A549 (cell line): ENCODE measurements at regions not wholly inside any gene's neighbourhood (a gene's known extent, or its start where the extent isn't known, plus 50 kb on each side); places are given as distances from the start of the nearest gene placed in this dataset.

Experiments used
- ATAC-seq, 2 experiments: fragments of 200-7000 bp in 1 of 2; fragments of >200 bp in 1 of 2; cut with Nextera tagmentation in 1 of 2; cut with Tn5 transposase in 1 of 2; 3 replicates each; pipeline versions ENCODE4 v1.8.0 to v1.9.1; 2018 to 2020; ENCODE audit warnings: mild to moderate bottlenecking in 1 of 2, moderate library complexity in 1 of 2
- CTCF ChIA-PET: fragments of 300-600 bp; sonication (Branson Sonifier 250); formaldehyde crosslinking; extraction: SDS; loops from one replicate; lab custom pipeline; 2021; ENCODE audit warnings: antibody characterized with exemption, inconsistent platforms; lab: Yijun Ruan, JAX
- POLR2A ChIA-PET: fragments of 350-600 bp; formaldehyde crosslinking; extraction: SDS; loops from one replicate; lab custom pipeline; 2021; ENCODE audit warnings: antibody characterized with exemption, inconsistent platforms; lab: Yijun Ruan, JAX
- DNase-seq, 2 experiments: peaks; one replicate each; pipeline versions ENCODE4 v3.0.0 to v3.0.0-alpha.2; 2011 to 2016; ENCODE audit warnings: low read depth in 1 of 2, low spot score in 1 of 2
- FAIRE-seq: peaks from 2 replicates; lab custom pipeline; 2011; peaks lifted over from hg19 to GRCh38; lab: Jason Lieb, UNC
- H3K27ac ChIP-seq, 2 experiments: fragments of >200 bp; sonication (Bioruptor Twin); formaldehyde crosslinking; 3 replicates each; pipeline ENCODE4 v1.5.1; 2016 to 2017
- H3K4me1 ChIP-seq: fragments of >200 bp; sonication (Bioruptor Twin); formaldehyde crosslinking; 3 replicates; pipeline ENCODE4 v1.6.1; 2016
- H3K4me2 ChIP-seq: fragments of >200 bp; sonication (Bioruptor Twin); formaldehyde crosslinking; 3 replicates; pipeline ENCODE4 v1.6.1; 2016
- H3K4me3 ChIP-seq: fragments of >200 bp; sonication (Bioruptor Twin); formaldehyde crosslinking; 3 replicates; pipeline ENCODE4 v1.5.1; 2016
- H3K9me3 ChIP-seq: fragments of >200 bp; sonication (Bioruptor Twin); formaldehyde crosslinking; 3 replicates; pipeline ENCODE4 v1.6.1; 2016
- ATOH8 ChIP-seq: fragments of 250-450 bp; sonication (Bioruptor Pico); IDR thresholded peaks from 2 replicates; pipeline ENCODE4 v1.5.0; 2020; ENCODE audit warnings: low read depth, mild to moderate bottlenecking, moderate library complexity
- CBX2 ChIP-seq: fragments of 200-600 bp; sonication (generic); IDR thresholded peaks from 2 replicates; pipeline ENCODE4 v1.6.1; 2016; ENCODE audit warnings: low read depth, mild to moderate bottlenecking, borderline replicate concordance
- CBX8 ChIP-seq: fragments of 200-600 bp; sonication (generic); IDR thresholded peaks from 2 replicates; pipeline ENCODE4 v1.6.1; 2016
- CHD4 ChIP-seq: fragments of 200-600 bp; sonication (generic); IDR thresholded peaks from 2 replicates; pipeline ENCODE4 v1.6.1; 2016; ENCODE audit warnings: antibody characterized with exemption, mild to moderate bottlenecking, borderline replicate concordance
- EHF ChIP-seq: fragments of 250-450 bp; sonication (Bioruptor Pico); IDR thresholded peaks from 2 replicates; pipeline ENCODE4 v1.5.0; 2020; ENCODE audit warnings: mild to moderate bottlenecking
- EHMT2 ChIP-seq: fragments of 200-600 bp; sonication (generic); IDR thresholded peaks from 2 replicates; pipeline ENCODE4 v1.6.1; 2016; ENCODE audit warnings: antibody characterized with exemption, low read depth, mild to moderate bottlenecking, moderate library complexity
- FOXS1 ChIP-seq: fragments of 250-450 bp; sonication (Bioruptor Pico); IDR thresholded peaks from 2 replicates; pipeline ENCODE4 v1.5.0; 2020; ENCODE audit warnings: mild to moderate bottlenecking, moderate library complexity
- GATA3 ChIP-seq: IDR thresholded peaks from 2 replicates; pipeline ENCODE4 v1.6.1; 2012; ENCODE audit warnings: borderline replicate concordance
- HDAC2 ChIP-seq: fragments of 200-600 bp; sonication (generic); IDR thresholded peaks from 2 replicates; pipeline ENCODE4 v1.6.1; 2016
- HOXA7 ChIP-seq: fragments of 250-450 bp; sonication (Bioruptor Pico); IDR thresholded peaks from 2 replicates; pipeline ENCODE4 v1.5.0; 2020; ENCODE audit warnings: mild to moderate bottlenecking, moderate library complexity
- HOXB13 ChIP-seq: fragments of 250-450 bp; sonication (Bioruptor Pico); IDR thresholded peaks from 2 replicates; pipeline ENCODE4 v1.5.0; 2020; ENCODE audit warnings: low read depth, mild to moderate bottlenecking, moderate library complexity
- KDM1A ChIP-seq: fragments of 200-600 bp; sonication (generic); IDR thresholded peaks from 2 replicates; pipeline ENCODE4 v1.6.1; 2016; ENCODE audit warnings: low read depth, mild to moderate bottlenecking
- MAFK ChIP-seq: fragments of 450-650 bp; IDR thresholded peaks from 2 replicates; pipeline ENCODE4 v1.6.1; 2014; ENCODE audit not compliant: partially characterized antibody
- NPAS2 ChIP-seq: fragments of 250-450 bp; sonication (Bioruptor Pico); IDR thresholded peaks from 2 replicates; pipeline ENCODE4 v1.8.0; 2022; ENCODE audit warnings: mild to moderate bottlenecking, moderate library complexity, borderline replicate concordance
- PBX3 ChIP-seq: IDR thresholded peaks from 2 replicates; pipeline ENCODE4 v1.6.1; 2012
- PHF8 ChIP-seq: fragments of 200-600 bp; sonication (generic); IDR thresholded peaks from 2 replicates; pipeline ENCODE4 v1.6.1; 2016; ENCODE audit warnings: low read depth, mild to moderate bottlenecking, antibody characterized with exemption, moderate library complexity, borderline replicate concordance
- POLR2A ChIP-seq: IDR thresholded peaks from 2 replicates; pipeline ENCODE4 v1.6.1; 2012; ENCODE audit warnings: mild to moderate bottlenecking, low read length
- REST ChIP-seq: fragments of 200-600 bp; sonication (generic); IDR thresholded peaks from 2 replicates; pipeline ENCODE4 v1.6.1; 2016; ENCODE audit warnings: antibody characterized with exemption, mild to moderate bottlenecking, moderate library complexity
- SMC3 ChIP-seq: fragments of >200 bp; sonication (Bioruptor Twin); formaldehyde crosslinking; IDR thresholded peaks from 3 replicates; pipeline ENCODE4 v1.6.1; 2018; ENCODE audit warnings: inconsistent platforms
- TP53 ChIP-seq: fragments of 250-450 bp; sonication (Bioruptor Pico); IDR thresholded peaks from 2 replicates; pipeline ENCODE4 v1.5.0; 2021; ENCODE audit warnings: mild to moderate bottlenecking, moderate library complexity
- USF2 ChIP-seq: fragments of 450-650 bp; IDR thresholded peaks from 2 replicates; pipeline ENCODE4 v1.6.1; 2014; ENCODE audit warnings: antibody characterized with exemption
- WGBS: methylation state at CpG from one replicate; pipeline ENCODE4 v1.1.6; 2017; ENCODE audit errors: missing lambda C conversion rate; 5-methylcytosine and 5-hydroxymethylcytosine counted together

GRCh38 chr14:99077844-99078236 is 194.2 kb downstream of the BCL11B start:
- CTCF ChIA-PET = no interaction called here
- Histone ChIP-seq H3K9me3 (peaks cover 7% of the 10 kb centered on the region; the same call in 1 of the 3 replicates), H3K4me2 (no peak overlapping the region), H3K4me3 (no peak overlapping the region), H3K27ac (no peak overlapping the region), H3K4me1 (no peaks in the 10 kb centered on the region)
- FAIRE-seq (no peak), ATAC-seq (no peak), DNase-seq (no peak)
- POLR2A ChIA-PET = no interaction called here
- TF ChIP-seq PHF8 = no peak
- no peak for TF ChIP-seq HDAC2
- no peak for TF ChIP-seq NPAS2 (CRISPR knock-in tag)
- no peak for TF ChIP-seq HOXB13 (CRISPR knock-in tag)
- TF ChIP-seq REST = no peak
- no peak for TF ChIP-seq SMC3
- TF ChIP-seq MAFK = no peak
- TF ChIP-seq USF2 = no peak
- 31% methylated on average over 6 of the region's 6 CpGs for WGBS

- TF ChIP-seq CBX8 (no peak), KDM1A (no peak), MAFK (no peak), HOXA7 (CRISPR knock-in tag) (no peak), CHD4 (no peak), GATA3 (no peak), TP53 (no peak), PBX3 (no peak), EHF (CRISPR knock-in tag) (no peak)
- 43% methylated on average over 7 of the region's 7 CpGs for WGBS
- DNase-seq (no peak), ATAC-seq (no peak), FAIRE-seq (no peak)
- Histone ChIP-seq H3K4me1 (no peaks in the 10 kb centered on the region), H3K27ac (no peak overlapping the region), H3K9me3 (peaks cover 7% of the 10 kb centered on the region; the same call in 1 of the 3 replicates), H3K4me3 (no peak overlapping the region), H3K4me2 (no peak overlapping the region)
- ChIA-PET CTCF (no interaction called here), POLR2A (no interaction called here)
Observed at GRCh38 chr14:99078426-99078825, 193.6 kb downstream of the BCL11B start.

- CTCF ChIA-PET = no interaction called here
- Histone ChIP-seq H3K27ac (no peak overlapping the region), H3K9me3 (peaks cover 7% of the 10 kb centered on the region; the same call in 1 of the 3 replicates), H3K4me1 (no peaks in the 10 kb centered on the region), H3K4me3 (no peak overlapping the region), H3K4me2 (no peak overlapping the region)
- 21% methylated on average over 9 of the region's 9 CpGs for WGBS
- TF ChIP-seq POLR2A (no peak), GATA3 (no peak), FOXS1 (CRISPR knock-in tag) (no peak), PBX3 (no peak), ATOH8 (CRISPR knock-in tag) (no peak), CBX2 (no peak), EHMT2 (no peak)
- ATAC-seq (no peak), FAIRE-seq (no peak), DNase-seq (no peak)
- POLR2A ChIA-PET = no interaction called here
Observed at GRCh38 chr14:99079061-99079727, 192.8 kb downstream of the BCL11B start.
